ENCODE measurements at regions not wholly inside any gene's neighbourhood (a gene's known extent, or its start where the extent isn't known, plus 50 kb on each side); places are given as distances from the start of the nearest gene placed in this dataset.
A peak's percentile ranks its signal among the peaks of the same experiment; 100 is the strongest.

- DNase-seq, result no peak
Measured at GRCh38 chr2:200725596-200725995, 86.1 kb upstream of the BZW1 start.

- DNase-seq, result no peak
Measured at GRCh38 chr2:200728630-200729029, 83.1 kb upstream of the BZW1 start.

GRCh38 chr2:200730302-200730701 lies 81.4 kb upstream of the BZW1 start:
- no peak for DNase-seq

- no peak for DNase-seq
Measured at GRCh38 chr2:200730960-200731359, 80.8 kb upstream of the BZW1 start.

- no peak for DNase-seq
Measured at GRCh38 chr2:200732866-200733265, 78.8 kb upstream of the BZW1 start.

GRCh38 chr2:200733713-200734198 lies 78.0 kb upstream of the BZW1 start:
- DNase-seq, result no peak

- peak; percentile 11 for DNase-seq
Measured at GRCh38 chr2:200735061-200735460, 76.6 kb upstream of the BZW1 start.

- DNase-seq, result no peak
Measured at GRCh38 chr2:200736646-200737274, 75.0 kb upstream of the BZW1 start.

GRCh38 chr2:200737585-200737984 lies 74.1 kb upstream of the BZW1 start:
- no peak for DNase-seq

GRCh38 chr2:200738590-200738989 lies 73.1 kb upstream of the BZW1 start:
- DNase-seq, result no peak

- no peak for DNase-seq
Measured at GRCh38 chr2:200740907-200741306, 70.8 kb upstream of the BZW1 start.

- no peak for DNase-seq
Measured at GRCh38 chr2:200741468-200742202, 70.1 kb upstream of the BZW1 start.

GRCh38 chr2:200742426-200742825 lies 69.3 kb upstream of the BZW1 start:
- DNase-seq, result no peak

GRCh38 chr2:200743042-200743676 lies 68.6 kb upstream of the BZW1 start:
- DNase-seq, result no peak

- DNase-seq, result no peak
Measured at GRCh38 chr2:200744201-200744602, 67.5 kb upstream of the BZW1 start.

GRCh38 chr2:200746301-200746700 lies 65.4 kb upstream of the BZW1 start:
- DNase-seq, result no peak

- no peak for DNase-seq
Measured at GRCh38 chr2:200747668-200748618, 63.8 kb upstream of the BZW1 start.

GRCh38 chr2:200748779-200749178 lies 62.9 kb upstream of the BZW1 start:
- DNase-seq, result no peak

GRCh38 chr2:200749631-200750322 lies 61.9 kb upstream of the BZW1 start:
- peak; percentile 7 for DNase-seq

- no peak for DNase-seq
Measured at GRCh38 chr2:200750323-200750910, 61.3 kb upstream of the BZW1 start.

GRCh38 chr2:200751786-200752185 lies 59.9 kb upstream of the BZW1 start:
- DNase-seq, result no peak

- DNase-seq, result no peak
Measured at GRCh38 chr2:200752332-200752731, 59.4 kb upstream of the BZW1 start.
